Spleen (tissue), 11 donors: ENCODE measurements at regions not wholly inside any gene's neighbourhood (a gene's known extent, or its start where the extent isn't known, plus 50 kb on each side); places are given as distances from the start of the nearest gene placed in this dataset.

Experiments used
- DNase-seq: peaks from one replicate; pipeline ENCODE4 v3.0.0-alpha.2; 2020
- H3K27ac ChIP-seq, 8 donors: fragments of 200-600 bp; sonication (generic) in 7 of 8; 1 replicate in 4 of 8; 2 replicates in 4 of 8; pipeline versions ENCODE4 v1.5.0 to v1.8.0; 2016 to 2021; ENCODE audit warnings: inconsistent platforms in 4 of 8, mild to moderate bottlenecking in 4 of 8, moderate library complexity in 1 of 8
- H3K27me3 ChIP-seq, 7 donors: fragments of 200-600 bp; sonication (generic) in 6 of 7; replicated peaks in 1 of 7; 1 replicate in 4 of 7; 2 replicates in 3 of 7; pipeline versions ENCODE4 v1.5.0 to v1.8.0; 2016 to 2021; ENCODE audit warnings: inconsistent platforms in 3 of 7, mild to moderate bottlenecking in 1 of 7
- H3K36me3 ChIP-seq, 6 donors: fragments of 200-600 bp; sonication (generic) in 5 of 6; 1 replicate in 4 of 6; 2 replicates in 2 of 6; pipeline versions ENCODE4 v1.5.0 to v1.8.0; 2016 to 2021; ENCODE audit warnings: inconsistent platforms in 2 of 6
- H3K4me1 ChIP-seq, 6 donors: fragments of 200-600 bp; sonication (generic) in 5 of 6; 1 replicate in 3 of 6; 2 replicates in 3 of 6; pipeline versions ENCODE4 v1.5.0 to v1.8.0; 2016 to 2021; ENCODE audit warnings: inconsistent platforms in 3 of 6
- H3K4me3 ChIP-seq, 8 donors: fragments of 200-600 bp; sonication (generic) in 7 of 8; 1 replicate in 4 of 8; 2 replicates in 4 of 8; pipeline versions ENCODE4 v1.5.0 to v1.8.0; 2016 to 2021; ENCODE audit warnings: inconsistent platforms in 4 of 8, mild to moderate bottlenecking in 4 of 8, moderate library complexity in 2 of 8
- H3K9me3 ChIP-seq, 8 donors: fragments of 200-600 bp; sonication (generic) in 7 of 8; 1 replicate in 4 of 8; 2 replicates in 4 of 8; pipeline versions ENCODE4 v1.5.0 to v1.8.0; 2016 to 2021; ENCODE audit warnings: inconsistent platforms in 4 of 8
- POLR2A ChIP-seq, 3 donors: fragments of 450-650 bp; IDR thresholded peaks; one replicate each; pipeline ENCODE4 v1.5.1; 2017; ENCODE audit warnings: antibody characterized with exemption in 3 of 3, mild to moderate bottlenecking in 1 of 3
- POLR2AphosphoS5 ChIP-seq, 3 donors: sonication (generic); formaldehyde crosslinking; IDR thresholded peaks; one replicate each; pipeline ENCODE4 v1.5.1; 2017; ENCODE audit warnings: antibody characterized with exemption in 3 of 3
- WGBS, 5 donors: extraction: QIAGEN DNeasy Blood & Tissue Kit in 3 of 5; methylation state at CpG; one replicate each; pipeline versions ENCODE4 v1.1.5 to v1.1.7; 2013 to 2018; 5-methylcytosine and 5-hydroxymethylcytosine counted together
- intact Hi-C: fragments of 100-400 bp; cut with DNase I; formaldehyde crosslinking; loops from one replicate; pipeline ENCODE4 v1.15.0; 2023; ENCODE audit warnings: low total_unique reads
- TF ChIP-seq, protein P1 (sequence below), 11 experiments: fragments of 200-600 bp in 7 of 11; fragments of 450-650 bp in 4 of 11; sonication (generic) in 4 of 11; IDR thresholded peaks in 8 of 11; conservative IDR thresholded peaks in 3 of 11; 1 replicate in 7 of 11; 2 replicates in 4 of 11; pipeline versions ENCODE4 v1.4.0 to v1.8.0; 2016 to 2021; ENCODE audit warnings: antibody characterized with exemption in 11 of 11, inconsistent platforms in 4 of 11, mild to moderate bottlenecking in 1 of 11
- donor health status: healthy with polysubstance abuse.
- donor health status: DM: no; HTN: no; CAD: no; lungs with moderate emphysema.
- donor health status: DM: no; HTN: no; CAD: no.
- donor health status: Bipolar disorder and iron deficiency.
- donor health status: healthy.
- donor health status: DM: no; HTN: no; CAD: no.
- donor health status: DM: yes; HTN: yes; CAD: no.

DNA sequence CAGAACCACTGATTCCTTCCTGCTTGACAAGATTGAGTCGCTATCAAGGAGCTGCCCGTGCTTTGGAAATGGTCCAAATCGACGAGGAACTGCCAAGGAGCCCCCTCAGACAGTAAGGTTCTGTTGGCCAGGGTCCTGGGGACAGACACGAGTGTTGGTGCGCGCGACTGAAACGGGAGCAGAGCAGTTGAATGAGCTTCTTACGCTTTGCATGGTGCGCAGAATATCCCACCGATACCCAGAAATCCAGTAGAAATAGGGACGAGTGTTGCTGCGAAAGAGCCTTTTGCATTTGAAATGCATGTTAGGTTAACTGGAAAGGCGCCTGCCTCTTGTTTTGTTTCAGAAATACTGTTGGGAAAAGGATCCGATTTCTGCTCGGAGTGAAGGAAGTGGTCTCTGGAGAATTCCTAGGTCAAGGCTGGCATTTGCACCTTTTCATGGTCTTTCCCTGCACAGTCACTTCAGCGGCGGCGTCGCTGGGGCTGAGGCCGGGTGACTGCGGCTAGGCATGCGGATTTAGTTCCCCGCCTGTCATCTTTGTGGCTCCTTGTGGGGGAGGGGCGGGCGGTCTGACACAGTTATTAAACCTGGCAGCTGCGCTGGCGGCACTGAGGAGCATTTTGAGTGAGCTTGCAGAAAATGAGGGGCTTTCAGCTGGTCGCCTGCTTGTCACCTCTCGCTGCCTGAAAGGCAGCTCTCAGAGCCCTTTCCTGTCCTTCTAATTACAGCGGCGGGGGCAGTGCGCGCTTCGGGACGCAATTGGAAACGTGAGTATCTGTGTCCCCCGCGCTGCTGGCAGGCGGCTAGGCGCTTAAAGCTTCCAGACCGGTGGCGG is 51.5 kb upstream of the TRIM2 start:
- Histone ChIP-seq H3K27me3 (peaks cover 0 to 50% (median 8%) of the 10 kb centered on the region in 7 donors), H3K27ac (peak overlapping the region in 7 of 8 donors; percentile 54 to 84 (median 74)), H3K4me3 (peak overlapping the region; percentile 41 to 81 (median 62)), H3K9me3 (no peaks in the 10 kb centered on the region), H3K36me3 (no peaks in the 10 kb centered on the region), H3K4me1 (peaks cover 16 to 41% (median 31%) of the 10 kb centered on the region in 6 donors)
- no peak for TF ChIP-seq POLR2AphosphoS5 (IDR thresholded peaks at IDR 0.05)
- TF ChIP-seq, protein P1, sequence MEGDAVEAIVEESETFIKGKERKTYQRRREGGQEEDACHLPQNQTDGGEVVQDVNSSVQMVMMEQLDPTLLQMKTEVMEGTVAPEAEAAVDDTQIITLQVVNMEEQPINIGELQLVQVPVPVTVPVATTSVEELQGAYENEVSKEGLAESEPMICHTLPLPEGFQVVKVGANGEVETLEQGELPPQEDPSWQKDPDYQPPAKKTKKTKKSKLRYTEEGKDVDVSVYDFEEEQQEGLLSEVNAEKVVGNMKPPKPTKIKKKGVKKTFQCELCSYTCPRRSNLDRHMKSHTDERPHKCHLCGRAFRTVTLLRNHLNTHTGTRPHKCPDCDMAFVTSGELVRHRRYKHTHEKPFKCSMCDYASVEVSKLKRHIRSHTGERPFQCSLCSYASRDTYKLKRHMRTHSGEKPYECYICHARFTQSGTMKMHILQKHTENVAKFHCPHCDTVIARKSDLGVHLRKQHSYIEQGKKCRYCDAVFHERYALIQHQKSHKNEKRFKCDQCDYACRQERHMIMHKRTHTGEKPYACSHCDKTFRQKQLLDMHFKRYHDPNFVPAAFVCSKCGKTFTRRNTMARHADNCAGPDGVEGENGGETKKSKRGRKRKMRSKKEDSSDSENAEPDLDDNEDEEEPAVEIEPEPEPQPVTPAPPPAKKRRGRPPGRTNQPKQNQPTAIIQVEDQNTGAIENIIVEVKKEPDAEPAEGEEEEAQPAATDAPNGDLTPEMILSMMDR (IDR thresholded peaks at IDR 0.05 in 8 of 11, conservative IDR thresholded peaks at IDR 0.05 in 3 of 11) = no peak
- TF ChIP-seq POLR2A (IDR thresholded peaks at IDR 0.05) = no peak
- intact Hi-C loops = loop anchor here (10.0 kb wide), 1 partner anchor 62 kb away; no protein-coding TSS in a partner anchor
- peak; percentile 81 for DNase-seq
- WGBS, 5 donors = 1 to 8% (median 2%) methylated on average over 31 to 44 of the region's 44 CpGs

DNA sequence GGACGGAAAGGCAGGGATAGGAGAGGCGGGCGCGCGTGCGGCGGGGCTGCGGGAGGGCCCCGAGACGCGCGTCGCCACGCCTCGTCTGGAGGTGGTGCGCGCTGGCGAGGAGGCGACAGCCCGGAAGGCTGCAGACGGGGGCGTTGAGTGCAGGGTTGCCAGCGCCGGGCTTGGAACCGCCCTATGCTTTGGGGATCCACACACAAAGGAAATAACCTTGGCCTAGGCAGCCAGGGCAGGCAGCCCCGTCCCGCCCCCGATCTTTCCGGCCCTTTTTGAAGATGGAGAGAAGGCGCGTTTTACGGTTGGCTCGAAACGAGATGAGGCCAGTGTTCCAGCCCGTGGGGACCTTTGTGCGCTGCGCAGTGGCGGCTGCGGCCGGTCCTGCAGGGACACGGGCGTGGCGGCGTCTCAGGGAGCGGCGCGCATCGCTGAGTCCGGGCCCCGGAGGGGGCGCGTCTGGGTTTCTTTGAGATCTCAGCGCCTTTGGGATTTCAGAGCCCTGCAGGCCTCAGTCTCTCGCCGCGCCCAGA is 50.8 kb upstream of the TRIM2 start:
- Histone ChIP-seq H3K27ac (peak overlapping the region in 7 of 8 donors; percentile 54 to 84 (median 74)), H3K36me3 (no peaks in the 10 kb centered on the region), H3K4me1 (peaks cover 16 to 41% (median 31%) of the 10 kb centered on the region in 6 donors), H3K27me3 (peaks cover 0 to 50% (median 8%) of the 10 kb centered on the region in 7 donors), H3K9me3 (no peaks in the 10 kb centered on the region), H3K4me3 (peak overlapping the region; percentile 41 to 81 (median 62))
- intact Hi-C loops = loop anchor here (10.0 kb wide), 1 partner anchor 61 kb away; no protein-coding TSS in a partner anchor
- TF ChIP-seq POLR2A (IDR thresholded peaks at IDR 0.05) (no peak), POLR2AphosphoS5 (IDR thresholded peaks at IDR 0.05) (peak; percentile 39 to 83 (median 79))
- 0 to 1% (median 1%) methylated on average over 38 to 56 of the region's 56 CpGs for WGBS, 5 donors
- peak; percentile 87 for DNase-seq

DNA sequence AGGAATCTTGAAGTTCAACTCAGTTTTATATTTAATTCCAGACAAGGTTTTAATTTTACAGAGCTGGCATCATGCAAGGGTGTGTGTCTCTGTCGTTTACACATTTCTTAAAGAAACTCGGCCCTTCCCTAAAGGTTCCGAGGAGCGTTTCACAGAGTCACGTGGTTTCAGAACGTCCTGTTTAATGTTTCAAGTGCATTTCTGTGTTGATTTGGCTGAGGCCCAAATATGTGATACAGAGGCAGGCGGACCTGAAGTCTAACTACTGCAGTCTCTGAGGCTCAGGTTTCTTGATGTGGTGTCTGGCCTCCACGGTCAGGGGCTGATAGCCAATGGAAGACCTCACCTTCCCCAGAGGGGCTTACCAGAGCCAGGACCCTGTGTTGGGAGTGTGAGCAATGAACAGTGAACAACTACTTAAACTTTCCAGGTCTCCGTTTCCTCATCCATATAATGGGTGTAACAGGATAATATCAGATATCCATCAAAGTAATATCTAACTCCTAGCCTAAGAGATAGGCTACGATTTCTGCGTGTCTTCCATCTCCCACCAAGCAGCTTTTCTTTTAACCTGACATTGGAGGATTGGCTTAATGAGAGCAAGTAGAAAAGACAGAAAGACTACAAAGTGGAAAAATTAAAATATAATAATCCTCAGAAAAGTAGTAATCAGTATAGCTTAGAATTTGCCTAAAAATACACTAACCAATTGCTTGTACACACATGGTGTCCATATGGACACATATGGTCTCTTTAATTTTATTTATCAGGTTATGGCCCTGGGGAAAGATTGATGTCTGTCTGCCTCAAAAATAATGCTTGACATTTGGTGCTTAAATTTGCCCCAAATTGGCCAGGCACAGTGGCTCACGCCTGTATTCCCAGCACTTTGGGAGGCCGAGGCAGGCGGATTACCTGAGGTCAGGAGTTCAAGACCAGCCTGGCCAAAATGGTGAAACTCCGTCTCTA is 50.0 kb upstream of the TRIM2 start:
- 45 to 52% (median 48%) methylated on average over 15 of the region's 15 CpGs for WGBS, 5 donors
- peak overlapping the region in 7 of 8 donors; percentile 54 to 84 (median 74) for H3K27ac ChIP-seq

More for the DNA sequence above, 50.0 kb upstream of the TRIM2 start:
- peaks cover 16 to 41% (median 31%) of the 10 kb centered on the region in 6 donors for H3K4me1 ChIP-seq
- intact Hi-C loops = loop anchor here (10.0 kb wide), 1 partner anchor 61 kb away; no protein-coding TSS in a partner anchor
- no peaks in the 10 kb centered on the region for H3K36me3 ChIP-seq
- H3K4me3 ChIP-seq = peak overlapping the region; percentile 41 to 81 (median 62)
- no peak for DNase-seq
- H3K27me3 ChIP-seq = peaks cover 0 to 50% (median 8%) of the 10 kb centered on the region in 7 donors
- H3K9me3 ChIP-seq = no peaks in the 10 kb centered on the region
- TF ChIP-seq POLR2A (IDR thresholded peaks at IDR 0.05) (no peak), POLR2AphosphoS5 (IDR thresholded peaks at IDR 0.05) (no peak)
- TF ChIP-seq, protein P1 (IDR thresholded peaks at IDR 0.05 in 8 of 11, conservative IDR thresholded peaks at IDR 0.05 in 3 of 11) = no peak
